ENCODE measurements at regions not wholly inside any gene's neighbourhood (a gene's known extent, or its start where the extent isn't known, plus 50 kb on each side); places are given as distances from the start of the nearest gene placed in this dataset.
"Not testable (repeated sequence)": the region's sequence is repeated elsewhere in the genome, so short reads cannot be mapped to it uniquely, and the experiment has no call there.

DNA sequence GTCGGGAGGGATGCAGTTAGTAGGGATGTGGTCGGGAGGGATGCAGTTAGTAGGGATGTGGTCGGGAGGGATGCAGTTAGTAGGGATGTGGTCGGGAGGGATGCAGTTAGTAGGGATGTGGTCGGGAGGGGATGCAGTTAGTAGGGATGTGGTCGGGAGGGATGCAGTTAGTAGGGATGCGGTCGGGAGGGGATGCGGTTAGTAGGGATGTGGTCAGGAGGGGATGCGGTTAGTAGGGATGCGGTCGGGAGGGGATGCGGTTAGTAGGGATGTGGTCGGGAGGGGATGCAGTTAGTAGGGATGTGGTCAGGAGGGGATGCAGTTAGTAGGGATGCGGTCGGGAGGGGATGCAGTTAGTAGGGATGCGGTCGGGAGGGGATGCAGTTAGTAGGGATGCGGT is 96.2 kb downstream of the BDH1 start:
- not testable (repeated sequence) for DNase-seq (ENCODE audit: low read depth)

DNA sequence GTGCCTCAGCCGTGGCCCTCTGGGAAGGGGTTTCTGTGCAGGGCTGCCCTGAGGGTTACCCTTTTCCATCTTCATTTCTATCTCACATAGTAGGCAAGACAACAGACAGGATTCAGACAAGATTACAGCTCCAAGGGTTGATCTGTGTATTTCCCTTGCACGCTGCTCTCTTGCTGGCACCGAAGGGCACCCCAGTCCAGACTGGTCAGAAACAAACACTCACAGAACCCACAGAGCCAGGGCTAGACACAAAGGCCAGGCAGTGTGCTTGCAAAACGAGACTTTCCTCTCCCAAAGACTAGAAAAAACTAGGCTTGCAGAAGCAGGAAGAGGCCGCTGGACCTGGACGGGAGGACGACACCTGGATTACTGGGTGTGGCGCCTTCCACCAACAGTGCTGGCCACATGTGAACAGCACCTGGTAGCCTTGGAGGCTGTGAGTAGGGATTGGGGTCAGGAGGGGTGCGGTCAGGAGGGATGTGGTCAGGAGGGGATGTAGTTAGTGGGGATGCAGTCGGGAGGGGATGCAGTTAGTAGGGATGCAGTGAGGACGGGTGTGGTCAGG is 96.8 kb downstream of the BDH1 start:
- no peak for DNase-seq (ENCODE audit: low read depth)

DNA sequence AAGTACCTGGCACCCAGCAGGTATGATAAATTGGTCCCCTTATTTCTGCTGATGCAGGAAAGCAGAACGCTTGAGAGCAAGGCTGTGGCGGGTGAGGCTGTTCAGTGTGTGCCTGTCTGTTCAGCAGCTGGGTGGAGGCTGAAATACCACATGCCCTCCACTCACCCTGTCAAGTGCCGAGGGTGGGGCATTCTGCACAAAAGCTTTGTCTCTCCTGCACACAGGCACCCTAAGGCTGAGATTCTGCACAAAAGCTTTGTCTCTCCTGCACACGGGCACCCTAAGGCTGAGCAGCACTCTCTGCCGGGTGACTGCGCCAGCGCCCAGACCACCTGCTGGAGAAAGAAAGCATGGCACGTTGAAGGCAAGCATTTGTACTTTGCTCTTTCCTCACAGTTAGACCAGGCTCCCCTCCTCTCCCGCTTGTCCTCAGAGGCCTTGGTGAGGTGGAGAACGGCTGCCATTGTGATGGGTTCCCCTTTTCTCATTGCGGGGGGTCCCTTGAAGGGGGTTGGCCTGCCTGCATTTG is 97.5 kb downstream of the BDH1 start:
- no peak for DNase-seq (ENCODE audit: low read depth)

DNA sequence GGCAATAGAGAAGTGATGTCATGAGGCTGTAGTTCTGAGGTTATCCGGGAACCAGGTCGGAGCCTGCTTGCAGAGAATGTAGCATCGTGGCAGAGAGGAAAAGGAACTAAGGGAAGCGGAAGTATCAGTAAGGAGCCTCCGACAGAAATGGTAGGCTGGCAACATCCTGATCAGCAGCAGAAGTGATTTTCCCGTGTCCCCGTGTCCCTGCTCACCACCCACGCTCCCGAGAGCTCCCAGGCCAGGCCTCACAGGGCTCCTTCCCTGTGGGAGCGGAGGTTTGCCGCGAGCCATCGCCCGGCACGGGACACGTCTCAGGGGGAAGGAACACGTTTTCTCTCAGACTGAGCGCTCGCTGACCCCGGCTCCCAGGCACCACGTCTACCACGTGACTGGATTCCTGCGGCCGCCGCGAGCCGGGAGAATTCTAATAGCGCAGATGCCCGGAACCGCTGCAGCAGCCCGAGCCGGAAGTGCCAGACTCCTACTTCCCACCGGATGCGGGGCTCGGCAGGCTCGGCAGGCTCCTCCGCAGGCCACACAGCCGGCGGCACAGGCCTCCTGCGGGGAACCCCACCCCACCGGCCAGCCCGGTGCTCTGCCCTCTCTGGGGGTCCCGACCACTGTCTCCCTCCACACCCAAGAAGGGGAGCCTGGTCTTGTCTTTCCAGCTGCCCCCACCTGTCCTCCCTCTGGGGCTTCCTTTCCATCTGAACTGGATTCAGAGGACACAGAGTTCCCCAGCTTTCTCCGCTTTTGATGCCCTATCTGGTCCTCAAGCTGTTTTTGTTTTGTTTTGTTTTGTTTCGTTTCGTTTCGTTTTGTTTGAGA is 99.3 kb downstream of the BDH1 start:
- DNase-seq (ENCODE audit: low read depth), result peak; percentile 82

DNA sequence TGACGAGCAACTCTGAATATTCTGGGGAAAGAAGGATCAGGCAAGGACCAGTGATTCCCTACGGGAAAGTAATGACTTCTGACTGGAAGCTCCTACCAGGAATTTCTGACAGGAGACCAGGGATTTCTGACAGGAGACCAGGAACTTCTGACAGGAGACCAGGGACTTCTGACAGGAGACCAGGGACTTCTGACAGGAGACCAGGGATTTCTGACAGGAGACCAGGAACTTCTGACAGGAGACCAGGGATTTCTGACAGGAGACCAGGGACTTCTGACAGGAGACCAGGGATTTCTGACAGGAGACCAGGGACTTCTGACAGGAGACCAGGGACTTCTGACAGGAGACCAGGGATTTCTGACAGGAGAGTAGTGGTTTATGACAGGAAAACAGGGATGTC is 100.9 kb downstream of the BDH1 start:
- not testable (repeated sequence) for DNase-seq (ENCODE audit: low read depth)

DNA sequence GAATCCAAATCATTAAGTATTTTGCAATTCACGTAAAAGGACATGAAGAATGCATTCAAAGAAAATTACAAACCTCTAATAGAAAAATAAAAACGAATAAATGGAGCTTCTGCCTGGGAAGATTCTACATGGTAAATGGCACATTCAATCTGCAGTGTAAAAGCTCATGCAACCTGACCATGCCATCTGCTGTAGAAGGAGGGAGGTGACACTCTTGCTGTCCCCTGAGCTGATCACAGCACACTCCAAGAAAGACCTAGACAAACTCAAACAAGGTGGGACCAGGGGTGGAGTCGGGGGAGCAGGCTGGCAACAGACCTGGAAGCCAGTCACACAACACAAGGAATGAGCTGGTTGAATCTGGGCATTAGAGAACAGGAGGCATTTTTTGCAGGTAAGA is 101.8 kb downstream of the BDH1 start:
- no peak for DNase-seq (ENCODE audit: low read depth)

DNA sequence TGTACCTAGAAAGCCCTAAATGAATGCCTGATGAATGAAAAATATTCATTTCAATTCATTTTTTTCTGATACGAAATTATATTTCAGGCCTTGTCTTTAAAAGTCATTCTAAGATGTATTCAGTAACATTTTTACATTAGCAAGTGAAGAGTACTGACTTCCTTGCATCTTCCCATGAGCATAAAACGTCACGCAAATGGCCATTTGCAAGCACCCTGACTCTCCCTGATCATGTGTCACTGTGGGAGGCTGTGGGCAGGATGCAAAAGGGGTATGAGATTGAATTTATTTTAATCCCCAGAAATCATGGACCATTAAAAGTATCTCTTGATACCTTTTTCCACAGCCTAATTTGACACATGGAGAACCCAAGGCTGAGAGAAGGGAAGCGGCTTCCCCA is 105.0 kb downstream of the BDH1 start:
- DNase-seq (ENCODE audit: low read depth), result no peak

GRCh38 chr3:197450308-197450707 is 105.5 kb downstream of the BDH1 start:
- DNase-seq (ENCODE audit: low read depth), result no peak

DNA sequence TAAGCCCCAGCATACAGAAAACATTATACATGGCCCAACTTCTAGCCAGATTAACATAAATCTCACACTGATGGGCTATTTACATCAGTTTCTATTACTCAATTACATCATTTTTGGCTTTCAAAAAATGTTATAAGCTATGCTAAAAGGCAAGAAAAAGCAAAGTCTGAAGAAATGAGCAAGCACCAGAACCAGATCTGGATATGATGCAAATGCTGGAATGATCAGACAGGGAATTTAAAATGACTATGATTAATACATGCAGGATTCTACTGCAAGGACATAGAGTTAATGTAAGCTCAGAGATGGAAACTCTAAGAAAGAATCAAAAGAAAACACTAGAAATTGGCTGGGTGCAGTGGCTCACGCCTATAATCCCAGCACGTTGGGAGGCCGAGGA is 106.6 kb downstream of the BDH1 start:
- not testable (repeated sequence) for DNase-seq (ENCODE audit: low read depth)

- not testable (repeated sequence) for DNase-seq (ENCODE audit: low read depth)
Measured at GRCh38 chr3:197447781-197448180, 108.0 kb downstream of the BDH1 start.

DNA sequence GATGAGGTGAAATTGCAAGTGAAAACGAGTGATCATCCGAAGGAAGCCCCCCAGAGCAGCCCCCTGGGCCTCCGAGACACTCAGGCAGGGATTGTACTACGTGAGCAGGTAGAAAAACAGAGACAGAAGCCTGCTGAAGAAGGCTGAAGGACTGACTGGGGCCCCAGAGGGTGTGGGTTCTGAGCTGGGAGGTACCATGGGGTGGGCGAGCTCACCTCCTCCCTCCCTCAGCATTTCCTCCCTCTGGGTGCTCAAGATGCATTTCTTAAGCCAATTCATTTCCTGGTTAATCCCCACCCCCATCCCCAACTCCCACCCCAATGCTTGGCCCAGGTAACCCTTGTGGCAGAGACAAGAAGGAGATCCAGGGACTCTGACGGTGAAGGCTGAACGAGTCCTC is 108.7 kb downstream of the BDH1 start:
- DNase-seq (ENCODE audit: low read depth), result no peak

- no peak for DNase-seq (ENCODE audit: low read depth)
Measured at GRCh38 chr3:197446700-197447056, 109.1 kb downstream of the BDH1 start.

DNA sequence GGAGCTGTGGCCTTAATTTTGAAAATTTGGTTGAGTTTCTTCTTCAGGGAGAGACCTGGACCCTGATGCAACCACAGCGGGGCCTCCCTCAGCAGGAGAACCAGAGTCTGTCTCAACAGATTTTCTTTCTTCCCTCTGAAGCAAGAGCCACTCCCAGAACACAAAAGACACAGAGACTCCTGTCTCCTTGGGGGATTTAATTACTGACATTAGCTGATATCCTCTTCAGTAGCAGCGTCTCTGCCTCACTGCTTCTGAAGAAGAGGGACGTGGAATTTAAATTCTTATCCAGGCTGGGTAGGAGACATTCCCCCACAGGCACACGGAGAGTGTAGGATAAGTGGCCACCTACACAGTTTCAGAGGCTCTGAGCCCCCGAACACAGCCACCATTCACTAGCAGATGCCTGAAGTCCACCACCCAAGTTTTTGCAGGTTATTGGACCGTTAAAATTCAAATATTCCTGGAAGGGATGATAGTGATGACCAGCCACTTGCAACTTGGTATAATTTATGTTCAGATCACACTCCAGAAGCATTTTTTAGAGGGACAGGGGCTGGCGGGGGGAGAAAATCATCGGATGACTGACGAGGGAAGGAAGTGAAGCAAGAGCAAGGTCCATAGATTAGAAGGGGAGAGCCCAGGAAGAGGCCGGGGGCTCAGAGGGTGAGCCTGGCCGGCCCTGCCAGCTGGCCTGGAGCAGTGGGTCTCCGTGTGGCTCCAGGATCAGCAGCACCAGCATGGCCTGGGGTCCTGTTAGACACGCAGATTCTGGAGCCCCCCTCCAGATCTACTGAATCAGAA is 109.7 kb downstream of the BDH1 start:
- DNase-seq (ENCODE audit: low read depth), result no peak

GRCh38 chr3:197444793-197445379 is 110.9 kb downstream of the BDH1 start:
- no peak for DNase-seq (ENCODE audit: low read depth)

GRCh38 chr3:197443506-197443905 is 112.3 kb downstream of the BDH1 start:
- DNase-seq (ENCODE audit: low read depth), result no peak

- DNase-seq (ENCODE audit: low read depth), result no peak
Measured at GRCh38 chr3:197440717-197441303, 115.0 kb downstream of the BDH1 start.

GRCh38 chr3:197438906-197439305 is 116.9 kb downstream of the BDH1 start:
- DNase-seq (ENCODE audit: low read depth), result no peak

DNA sequence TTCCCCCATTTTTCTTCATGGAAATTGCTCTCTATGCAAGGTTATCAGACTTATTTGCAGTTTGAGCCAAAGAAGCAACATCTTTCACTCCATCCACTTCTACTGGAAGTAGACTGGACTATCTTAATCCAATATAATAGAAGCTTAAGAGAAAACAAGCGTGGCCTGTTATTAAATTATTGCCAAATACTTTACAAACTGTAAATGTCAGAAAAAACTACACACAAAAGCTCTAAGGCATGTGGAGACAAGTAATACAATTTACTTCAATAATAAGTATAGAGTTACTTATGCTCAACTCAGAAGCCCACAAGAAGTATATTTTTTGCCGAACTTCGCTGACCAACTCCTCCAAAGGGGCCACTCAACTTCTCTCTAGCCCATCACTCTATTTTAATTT is 120.3 kb downstream of the BDH1 start:
- DNase-seq (ENCODE audit: low read depth), result no peak

DNA sequence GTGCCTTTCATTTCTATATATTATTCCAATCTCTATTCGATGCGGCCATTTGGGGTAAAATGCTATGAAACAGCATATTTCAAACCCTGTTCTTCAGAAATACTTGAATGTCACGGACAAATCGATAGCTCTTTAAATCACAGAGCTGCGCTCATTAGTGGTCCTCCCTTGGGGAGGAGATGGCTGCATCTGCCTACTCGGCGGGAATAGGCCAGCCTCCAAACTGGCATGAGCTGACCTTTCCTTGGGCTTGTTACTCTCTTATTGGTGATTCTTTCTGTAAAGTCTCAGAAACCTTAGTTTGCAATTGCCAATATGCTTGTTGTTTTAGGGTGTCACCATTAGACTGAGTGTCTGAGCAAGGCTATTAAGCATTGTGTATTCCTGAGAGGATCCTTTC is 120.9 kb downstream of the BDH1 start:
- DNase-seq (ENCODE audit: low read depth), result no peak

GRCh38 chr3:197432384-197433127 is 123.2 kb downstream of the BDH1 start:
- DNase-seq (ENCODE audit: low read depth), result no peak

- no peak for DNase-seq (ENCODE audit: low read depth)
Measured at GRCh38 chr3:197431346-197431910, 124.3 kb downstream of the BDH1 start.
